ENCODE measurements at regions not wholly inside any gene's neighbourhood (a gene's known extent, or its start where the extent isn't known, plus 50 kb on each side); places are given as distances from the start of the nearest gene placed in this dataset.

- no peak overlapping the region for H3K4me3 ChIP-seq (ENCODE audit: low read length)
- H4K20me1 ChIP-seq (ENCODE audit: insufficient read depth): no peaks in the 10 kb centered on the region
- H3K9me3 ChIP-seq (ENCODE audit: low read length): no peaks in the 10 kb centered on the region
- no peaks in the 10 kb centered on the region for H3K36me3 ChIP-seq (ENCODE audit: insufficient read depth, low read length)
- no peak overlapping the region for H3K9ac ChIP-seq (ENCODE audit: low read length)
- no peaks in the 10 kb centered on the region for H3K27me3 ChIP-seq (ENCODE audit: insufficient read depth, low read depth, low read length)
- H3K27ac ChIP-seq (ENCODE audit: low read length): no peak overlapping the region
- H2AFZ ChIP-seq (ENCODE audit: low read depth, low read length): no peak overlapping the region
- H3K9me2 ChIP-seq (ENCODE audit: insufficient read depth, low read length): no peaks in the 10 kb centered on the region
- H3K4me2 ChIP-seq (ENCODE audit: low read length): no peak overlapping the region
- no peaks in the 10 kb centered on the region for H3K79me2 ChIP-seq (replicated peaks; ENCODE audit: insufficient read depth, low read length)
- no peaks in the 10 kb centered on the region for H3F3A ChIP-seq (ENCODE audit: insufficient read depth, low read length, poor library complexity, severe bottlenecking)
- TF ChIP-seq CTCF (IDR thresholded peaks at IDR 0.05; ENCODE audit: poor library complexity, severe bottlenecking): no peak
- TF ChIP-seq MXI1 (conservative IDR thresholded peaks at IDR 0.05; ENCODE audit: poor library complexity, severe bottlenecking): no peak
- no peak for TF ChIP-seq EZH2 (IDR thresholded peaks at IDR 0.05; ENCODE audit: borderline replicate concordance, insufficient read depth, low read length, poor library complexity, severe bottlenecking)
- no peak for TF ChIP-seq POLR2AphosphoS5 (IDR thresholded peaks at IDR 0.05)
- TF ChIP-seq EP300 (conservative IDR thresholded peaks at IDR 0.05; ENCODE audit: poor library complexity, severe bottlenecking): no peak
- TF ChIP-seq REST (IDR thresholded peaks at IDR 0.05; ENCODE audit: borderline replicate concordance): no peak
- TF ChIP-seq SMC3 (conservative IDR thresholded peaks at IDR 0.05; ENCODE audit: poor library complexity): no peak
- TF ChIP-seq RAD21 (conservative IDR thresholded peaks at IDR 0.05): no peak
- TF ChIP-seq TAF1 (IDR thresholded peaks at IDR 0.05; ENCODE audit: low read depth): no peak
These were observed 59.0 kb upstream of the ATP8A1 start for GRCh38 chr4:42715807-42716482.

DNA sequence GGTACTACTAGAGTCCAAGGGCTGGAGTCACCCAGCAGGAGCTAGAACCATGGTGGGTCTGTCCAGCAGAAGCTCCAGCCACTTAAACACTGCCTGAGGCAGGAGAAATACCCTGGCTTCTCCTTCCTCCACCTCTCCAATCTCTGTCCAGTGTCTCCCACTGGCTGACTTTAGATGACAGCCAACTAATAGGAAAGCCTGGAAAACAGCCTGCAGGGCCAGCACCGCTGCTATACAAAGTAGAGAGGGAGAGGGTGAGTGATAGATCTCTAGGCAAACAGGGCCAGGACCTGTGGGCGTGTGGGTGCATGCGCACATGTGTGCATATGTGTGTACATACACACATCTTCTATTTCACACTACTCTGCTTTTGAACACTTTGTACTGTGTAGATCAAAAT lies 56.5 kb upstream of the ATP8A1 start:
- no peak for TF ChIP-seq RAD21 (conservative IDR thresholded peaks at IDR 0.05)
- TF ChIP-seq MXI1 (conservative IDR thresholded peaks at IDR 0.05; ENCODE audit: poor library complexity, severe bottlenecking): no peak
- no peak for TF ChIP-seq POLR2AphosphoS5 (IDR thresholded peaks at IDR 0.05)
- TF ChIP-seq EP300 (conservative IDR thresholded peaks at IDR 0.05; ENCODE audit: poor library complexity, severe bottlenecking): no peak
- TF ChIP-seq REST (IDR thresholded peaks at IDR 0.05; ENCODE audit: borderline replicate concordance): no peak
- no peak for TF ChIP-seq TAF1 (IDR thresholded peaks at IDR 0.05; ENCODE audit: low read depth)
- TF ChIP-seq CTCF (IDR thresholded peaks at IDR 0.05; ENCODE audit: poor library complexity, severe bottlenecking): no peak
- TF ChIP-seq EZH2 (IDR thresholded peaks at IDR 0.05; ENCODE audit: borderline replicate concordance, insufficient read depth, low read length, poor library complexity, severe bottlenecking): no peak
- TF ChIP-seq SMC3 (conservative IDR thresholded peaks at IDR 0.05; ENCODE audit: poor library complexity): no peak
- Histone ChIP-seq H3K79me2 (replicated peaks; ENCODE audit: insufficient read depth, low read length) (no peaks in the 10 kb centered on the region), H3F3A (ENCODE audit: insufficient read depth, low read length, poor library complexity, severe bottlenecking) (no peaks in the 10 kb centered on the region), H2AFZ (ENCODE audit: low read depth, low read length) (no peak overlapping the region), H3K9me3 (ENCODE audit: low read length) (no peaks in the 10 kb centered on the region), H3K27ac (ENCODE audit: low read length) (no peak overlapping the region), H4K20me1 (ENCODE audit: insufficient read depth) (no peaks in the 10 kb centered on the region), H3K9me2 (ENCODE audit: insufficient read depth, low read length) (no peaks in the 10 kb centered on the region), H3K4me2 (ENCODE audit: low read length) (no peak overlapping the region), H3K36me3 (ENCODE audit: insufficient read depth, low read length) (no peaks in the 10 kb centered on the region), H3K4me3 (ENCODE audit: low read length) (no peak overlapping the region), H3K9ac (ENCODE audit: low read length) (no peak overlapping the region), H3K27me3 (ENCODE audit: insufficient read depth, low read depth, low read length) (no peaks in the 10 kb centered on the region)
